Dendritic cell treated with granulocyte-macrophage colony-stimulating factor and Interleukin-4, amounts not matched to agents 40 ng/mL and 50 ng/mL, for 4 days (primary cell): ENCODE measurements at regions not wholly inside any gene's neighbourhood (a gene's known extent, or its start where the extent isn't known, plus 50 kb on each side); places are given as distances from the start of the nearest gene placed in this dataset.

Experiments
- H3K27ac Mint-ChIP-seq: one replicate; pipeline ENCODE4 v1.8.0; 2022; ENCODE audit warnings: mild to moderate bottlenecking, mixed read lengths
- H3K27me3 Mint-ChIP-seq: one replicate; pipeline ENCODE4 v1.8.0; 2022; ENCODE audit warnings: mild to moderate bottlenecking, mixed read lengths
- H3K36me3 Mint-ChIP-seq: one replicate; pipeline ENCODE4 v1.8.0; 2022; ENCODE audit warnings: low read depth, mixed read lengths
- H3K4me1 Mint-ChIP-seq: one replicate; pipeline ENCODE4 v1.8.0; 2022; ENCODE audit warnings: low read depth, mixed read lengths
- H3K4me3 Mint-ChIP-seq: one replicate; pipeline ENCODE4 v1.8.0; 2022; ENCODE audit warnings: mild to moderate bottlenecking, moderate library complexity, mixed read lengths
- H3K9me3 Mint-ChIP-seq: one replicate; pipeline ENCODE4 v1.8.0; 2022; ENCODE audit warnings: mixed read lengths
- intact Hi-C: fragments of 100-400 bp; cut with micrococcal nuclease; formaldehyde crosslinking; loops from one replicate; pipeline ENCODE4 v1.15.0; 2022

GRCh38 chr17:68812876-68813584, 142.2 kb downstream of the ABCA8 start:
- no peaks in the 10 kb centered on the region for H3K27me3 Mint-ChIP-seq
- H3K9me3 Mint-ChIP-seq, result peaks cover 18% of the 10 kb centered on the region
- H3K36me3 Mint-ChIP-seq, result peaks cover 15% of the 10 kb centered on the region
- H3K4me3 Mint-ChIP-seq, result no peak overlapping the region
- intact Hi-C loops, result no loop called here
- H3K4me1 Mint-ChIP-seq, result peaks cover 33% of the 10 kb centered on the region
- H3K27ac Mint-ChIP-seq, result peak overlapping the region; percentile 80

DNA sequence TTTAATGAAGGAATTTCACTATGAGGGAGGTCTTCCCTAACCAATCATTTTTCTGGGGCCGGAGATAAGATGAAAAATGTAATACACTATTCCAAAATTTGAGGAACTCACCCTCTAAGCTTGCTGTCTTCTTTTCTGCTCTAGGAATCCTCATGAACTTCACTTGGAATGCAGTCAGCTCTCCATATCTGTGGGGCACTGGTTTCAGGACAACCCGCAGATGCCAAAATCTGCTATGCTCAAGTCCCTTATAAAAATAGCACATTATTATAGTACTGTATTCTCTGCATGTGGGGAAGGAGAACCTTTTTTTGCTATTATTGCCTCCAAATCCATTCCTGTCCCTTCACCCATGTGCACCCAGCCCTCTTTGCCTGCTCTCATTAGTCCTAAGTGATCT, 146.0 kb downstream of the ABCA8 start:
- H3K36me3 Mint-ChIP-seq, result peaks cover 10% of the 10 kb centered on the region
- intact Hi-C loops, result no loop called here
- H3K4me3 Mint-ChIP-seq, result no peak overlapping the region
- H3K27ac Mint-ChIP-seq, result no peak overlapping the region
- H3K9me3 Mint-ChIP-seq, result peaks cover 4% of the 10 kb centered on the region
- peaks cover 23% of the 10 kb centered on the region for H3K4me1 Mint-ChIP-seq
- H3K27me3 Mint-ChIP-seq, result peaks cover 2% of the 10 kb centered on the region

DNA sequence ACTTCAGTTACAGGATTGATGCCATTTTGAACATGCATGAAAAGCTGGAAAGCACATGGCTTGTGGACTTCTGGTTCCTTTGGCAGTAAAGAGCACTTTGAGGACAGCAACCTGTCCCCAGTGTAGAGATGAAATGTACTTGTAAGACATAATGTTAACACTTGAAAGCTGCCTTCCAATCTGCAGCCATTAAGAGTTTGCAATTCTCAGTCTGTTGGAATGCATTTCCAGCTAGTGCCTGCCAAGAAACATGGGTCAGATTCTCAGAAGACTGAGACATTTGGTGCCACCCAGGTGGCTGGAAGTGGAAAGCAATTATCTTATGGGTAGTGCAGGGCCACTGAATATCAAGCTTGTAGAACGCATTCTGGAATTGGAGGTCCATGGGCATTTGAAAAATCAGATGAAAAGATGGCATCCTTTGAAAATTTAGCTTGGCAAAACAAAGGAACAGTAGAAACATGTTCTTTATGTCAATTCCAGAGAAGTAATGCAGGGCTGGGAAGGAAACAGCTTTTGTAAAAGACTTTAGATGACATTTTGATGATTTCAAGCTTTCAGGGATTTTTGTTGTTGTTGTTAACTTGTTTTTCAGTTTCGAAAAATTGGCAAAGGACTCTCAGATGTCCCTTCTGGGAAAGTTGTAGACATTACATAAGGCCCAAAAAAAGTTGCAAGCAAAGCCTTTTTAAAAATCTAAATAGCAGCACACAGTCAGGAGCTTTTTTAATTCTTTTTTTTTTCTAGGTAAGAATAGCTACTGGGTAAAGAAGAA, 147.0 kb downstream of the ABCA8 start:
- H3K27me3 Mint-ChIP-seq, result peaks cover 2% of the 10 kb centered on the region
- no peaks in the 10 kb centered on the region for H3K9me3 Mint-ChIP-seq
- intact Hi-C loops, result no loop called here
- no peak overlapping the region for H3K27ac Mint-ChIP-seq
- no peak overlapping the region for H3K4me3 Mint-ChIP-seq
- H3K4me1 Mint-ChIP-seq, result peaks cover 15% of the 10 kb centered on the region
- H3K36me3 Mint-ChIP-seq, result peaks cover 10% of the 10 kb centered on the region

DNA sequence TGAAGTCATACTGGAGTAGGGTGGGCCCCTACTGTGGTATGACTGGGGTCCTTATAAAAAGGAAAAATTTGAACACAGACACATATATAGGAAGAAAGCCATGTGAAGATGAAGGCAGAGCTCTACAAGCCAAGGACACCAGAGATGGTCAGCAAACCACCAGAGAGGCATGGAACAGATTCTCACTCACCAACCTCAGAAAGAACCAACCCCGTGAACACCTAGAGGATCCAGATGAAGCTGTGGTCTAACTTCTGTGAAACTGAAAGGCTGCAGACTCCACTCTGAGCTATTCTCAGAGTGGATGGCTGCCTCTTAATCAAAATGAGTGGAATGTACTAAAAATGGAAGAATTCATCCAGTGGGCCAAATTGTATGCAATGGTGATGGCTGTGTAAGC, 149.6 kb downstream of the ABCA8 start:
- Mint-ChIP-seq H3K27ac (no peak overlapping the region), H3K27me3 (peaks cover 2% of the 10 kb centered on the region), H3K9me3 (no peaks in the 10 kb centered on the region), H3K4me3 (no peak overlapping the region), H3K36me3 (no peaks in the 10 kb centered on the region), H3K4me1 (peaks cover 6% of the 10 kb centered on the region)
- intact Hi-C loops, result no loop called here

GRCh38 chr17:68804777-68805520, 150.2 kb downstream of the ABCA8 start:
- peaks cover 2% of the 10 kb centered on the region for H3K27me3 Mint-ChIP-seq
- H3K9me3 Mint-ChIP-seq, result no peaks in the 10 kb centered on the region
- H3K27ac Mint-ChIP-seq, result no peak overlapping the region
- peaks cover 6% of the 10 kb centered on the region for H3K4me1 Mint-ChIP-seq
- no peaks in the 10 kb centered on the region for H3K36me3 Mint-ChIP-seq
- no peak overlapping the region for H3K4me3 Mint-ChIP-seq
- intact Hi-C loops, result no loop called here

- intact Hi-C loops, result no loop called here
- Mint-ChIP-seq H3K27ac (peak overlapping the region; percentile 37), H3K4me3 (no peak overlapping the region), H3K9me3 (no peaks in the 10 kb centered on the region), H3K27me3 (peaks cover 2% of the 10 kb centered on the region), H3K4me1 (peaks cover 6% of the 10 kb centered on the region), H3K36me3 (no peaks in the 10 kb centered on the region)
These were observed 151.8 kb downstream of the ABCA8 start for GRCh38 chr17:68803164-68803929.

GRCh38 chr17:68801335-68802247, 153.6 kb downstream of the ABCA8 start:
- intact Hi-C loops, result no loop called here
- Mint-ChIP-seq H3K4me3 (no peak overlapping the region), H3K27ac (no peak overlapping the region), H3K36me3 (peaks cover 11% of the 10 kb centered on the region), H3K4me1 (peaks cover 20% of the 10 kb centered on the region), H3K9me3 (peaks cover 3% of the 10 kb centered on the region), H3K27me3 (peaks cover 2% of the 10 kb centered on the region)

GRCh38 chr17:68800751-68801150, 154.4 kb downstream of the ABCA8 start:
- no peak overlapping the region for H3K4me3 Mint-ChIP-seq
- peaks cover 11% of the 10 kb centered on the region for H3K9me3 Mint-ChIP-seq
- H3K27ac Mint-ChIP-seq, result no peak overlapping the region
- intact Hi-C loops, result no loop called here
- peaks cover 19% of the 10 kb centered on the region for H3K36me3 Mint-ChIP-seq
- H3K27me3 Mint-ChIP-seq, result peaks cover 2% of the 10 kb centered on the region
- peaks cover 28% of the 10 kb centered on the region for H3K4me1 Mint-ChIP-seq

DNA sequence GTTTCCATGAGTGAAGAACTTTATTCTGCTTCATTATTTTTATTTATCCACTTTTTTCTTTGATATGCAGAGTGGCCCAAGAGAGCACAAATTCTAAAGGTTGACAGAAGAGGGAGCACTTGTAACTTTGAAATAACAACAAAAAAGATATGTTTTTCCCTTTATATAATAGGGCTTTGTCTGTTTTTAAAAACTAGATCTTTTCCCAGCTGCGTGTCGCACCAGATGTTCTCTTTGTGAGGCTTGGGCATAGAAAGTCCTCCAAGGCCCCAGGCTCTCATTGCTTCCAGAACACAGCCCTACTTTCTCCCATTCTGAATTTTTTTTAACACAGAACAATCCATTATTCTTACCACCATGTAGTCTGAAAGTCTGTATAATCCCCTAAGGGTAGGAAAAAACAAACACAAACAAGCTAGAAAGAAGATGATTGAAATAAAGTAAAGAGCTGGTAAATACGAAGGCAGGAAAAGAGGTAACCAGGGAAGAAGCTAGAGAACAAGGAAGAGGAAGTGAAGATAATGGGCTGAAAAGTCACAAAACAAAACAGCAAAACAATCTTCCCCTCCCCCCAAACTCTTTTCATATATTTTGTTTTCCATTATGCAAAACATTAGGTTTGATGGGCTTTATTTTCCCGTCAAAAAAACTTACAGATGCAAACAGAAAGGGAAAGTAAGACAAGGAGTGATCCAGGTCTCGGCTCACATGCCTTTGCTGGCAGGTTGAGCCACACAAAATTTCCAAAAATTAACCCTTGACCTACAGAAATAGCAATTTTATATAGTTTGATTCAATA, 160.4 kb downstream of the ABCA8 start:
- Mint-ChIP-seq H3K9me3 (peaks cover 24% of the 10 kb centered on the region), H3K4me3 (peak overlapping the region; percentile 25), H3K27me3 (no peaks in the 10 kb centered on the region), H3K4me1 (peaks cover 67% of the 10 kb centered on the region), H3K36me3 (peaks cover 26% of the 10 kb centered on the region), H3K27ac (peak overlapping the region; percentile 88)
- intact Hi-C loops, result loop anchor here (2.0 to 5.0 kb wide), 3 partner anchors 32 to 442 kb away; no protein-coding TSS in a partner anchor

GRCh38 chr17:68792873-68793272, 162.3 kb downstream of the ABCA8 start:
- Mint-ChIP-seq H3K27me3 (no peaks in the 10 kb centered on the region), H3K4me1 (peaks cover 67% of the 10 kb centered on the region), H3K4me3 (no peak overlapping the region), H3K27ac (no peak overlapping the region), H3K9me3 (peaks cover 28% of the 10 kb centered on the region), H3K36me3 (peaks cover 26% of the 10 kb centered on the region)
- intact Hi-C loops, result loop anchor here (2.0 to 5.0 kb wide), 3 partner anchors 34 to 444 kb away; no protein-coding TSS in a partner anchor

GRCh38 chr17:68792042-68792685, 163.0 kb downstream of the ABCA8 start:
- intact Hi-C loops, result loop anchor here (2.0 to 5.0 kb wide), 3 partner anchors 35 to 445 kb away; no protein-coding TSS in a partner anchor

More at GRCh38 chr17:68792042-68792685, 163.0 kb downstream of the ABCA8 start:
- Mint-ChIP-seq H3K4me1 (peaks cover 60% of the 10 kb centered on the region), H3K9me3 (peaks cover 28% of the 10 kb centered on the region), H3K27ac (no peak overlapping the region), H3K4me3 (no peak overlapping the region), H3K36me3 (peaks cover 21% of the 10 kb centered on the region), H3K27me3 (peaks cover under 1% of the 10 kb centered on the region)
